Mucosa of descending colon (tissue), 3 donors: ENCODE measurements at regions not wholly inside any gene's neighbourhood (a gene's known extent, or its start where the extent isn't known, plus 50 kb on each side); places are given as distances from the start of the nearest gene placed in this dataset.

Experiments used
- ATAC-seq: fragments of 200-7000 bp; cut with Tn5 transposase; one replicate; pipeline ENCODE4 v1.9.1; 2020; ENCODE audit warnings: mild to moderate bottlenecking, moderate library complexity
- DNase-seq, 3 donors: peaks; one replicate each; pipeline ENCODE4 v3.0.0-alpha.2; 2020
- H3K36me3 ChIP-seq: fragments of 200-600 bp; one replicate; pipeline ENCODE4 v1.8.0; 2021; ENCODE audit warnings: low read depth, mild to moderate bottlenecking
- H3K4me1 ChIP-seq: fragments of 200-600 bp; one replicate; pipeline ENCODE4 v1.8.0; 2021; ENCODE audit warnings: low read depth, mild to moderate bottlenecking
- H3K4me3 ChIP-seq: fragments of 200-600 bp; one replicate; pipeline ENCODE4 v1.8.0; 2021; ENCODE audit warnings: mild to moderate bottlenecking
- H3K9me3 ChIP-seq: fragments of 200-600 bp; one replicate; pipeline ENCODE4 v1.8.0; 2021; ENCODE audit warnings: mild to moderate bottlenecking
- intact Hi-C, 2 donors: fragments of 100-400 bp; cut with DNase I in 1 of 2; cut with micrococcal nuclease in 1 of 2; formaldehyde crosslinking; loops; one replicate each; pipeline versions ENCODE4 v1.11.0 to v1.11.1; 2022; cut with DNase I, micrococcal nuclease
- TF ChIP-seq, protein P1 (sequence below): fragments of 200-600 bp; IDR thresholded peaks from one replicate; pipeline ENCODE4 v1.8.0; 2022; ENCODE audit warnings: antibody characterized with exemption, mild to moderate bottlenecking
- donor health status: DM: no; HTN: no; CAD: no; lungs with moderate emphysema.
- donor health status: DM: no; HTN: no; CAD: no.
- donor health status: DM: no; HTN: yes; CAD: no.

- no peak for DNase-seq
- Histone ChIP-seq H3K4me1 (no peaks in the 10 kb centered on the region), H3K9me3 (no peaks in the 10 kb centered on the region), H3K4me3 (no peak overlapping the region), H3K36me3 (no peaks in the 10 kb centered on the region)
- no peak for ATAC-seq
- intact Hi-C loops, result no loop called here
- TF ChIP-seq, protein P1, sequence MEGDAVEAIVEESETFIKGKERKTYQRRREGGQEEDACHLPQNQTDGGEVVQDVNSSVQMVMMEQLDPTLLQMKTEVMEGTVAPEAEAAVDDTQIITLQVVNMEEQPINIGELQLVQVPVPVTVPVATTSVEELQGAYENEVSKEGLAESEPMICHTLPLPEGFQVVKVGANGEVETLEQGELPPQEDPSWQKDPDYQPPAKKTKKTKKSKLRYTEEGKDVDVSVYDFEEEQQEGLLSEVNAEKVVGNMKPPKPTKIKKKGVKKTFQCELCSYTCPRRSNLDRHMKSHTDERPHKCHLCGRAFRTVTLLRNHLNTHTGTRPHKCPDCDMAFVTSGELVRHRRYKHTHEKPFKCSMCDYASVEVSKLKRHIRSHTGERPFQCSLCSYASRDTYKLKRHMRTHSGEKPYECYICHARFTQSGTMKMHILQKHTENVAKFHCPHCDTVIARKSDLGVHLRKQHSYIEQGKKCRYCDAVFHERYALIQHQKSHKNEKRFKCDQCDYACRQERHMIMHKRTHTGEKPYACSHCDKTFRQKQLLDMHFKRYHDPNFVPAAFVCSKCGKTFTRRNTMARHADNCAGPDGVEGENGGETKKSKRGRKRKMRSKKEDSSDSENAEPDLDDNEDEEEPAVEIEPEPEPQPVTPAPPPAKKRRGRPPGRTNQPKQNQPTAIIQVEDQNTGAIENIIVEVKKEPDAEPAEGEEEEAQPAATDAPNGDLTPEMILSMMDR, result no peak
Measured at GRCh38 chr11:15670520-15671070, 555.9 kb downstream of the INSC start.

DNA sequence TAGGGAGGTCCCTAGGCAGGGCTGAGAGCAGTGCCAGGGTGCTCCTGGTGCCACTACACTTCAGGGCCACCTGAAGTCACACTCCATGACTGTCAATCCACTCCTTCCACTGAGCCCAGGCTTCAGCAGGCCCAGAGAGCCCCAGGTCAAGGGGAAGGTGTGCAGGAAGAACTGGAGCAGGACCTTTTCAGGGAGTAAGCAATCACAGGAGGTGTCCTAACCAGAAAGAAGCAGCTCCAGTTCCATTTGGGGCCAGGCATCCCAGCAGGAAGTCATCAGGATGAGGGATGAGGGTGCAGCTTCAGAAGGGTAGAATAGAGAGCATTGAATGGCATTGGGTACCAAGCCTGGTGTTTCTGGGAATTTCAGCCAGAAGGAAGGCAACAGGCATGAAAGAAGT is 556.5 kb downstream of the INSC start:
- no peak for DNase-seq
- no peak for ATAC-seq
- TF ChIP-seq, protein P1, result no peak
- intact Hi-C loops, result no loop called here
- no peaks in the 10 kb centered on the region for H3K9me3 ChIP-seq
- no peaks in the 10 kb centered on the region for H3K36me3 ChIP-seq
- no peaks in the 10 kb centered on the region for H3K4me1 ChIP-seq
- no peak overlapping the region for H3K4me3 ChIP-seq

DNA sequence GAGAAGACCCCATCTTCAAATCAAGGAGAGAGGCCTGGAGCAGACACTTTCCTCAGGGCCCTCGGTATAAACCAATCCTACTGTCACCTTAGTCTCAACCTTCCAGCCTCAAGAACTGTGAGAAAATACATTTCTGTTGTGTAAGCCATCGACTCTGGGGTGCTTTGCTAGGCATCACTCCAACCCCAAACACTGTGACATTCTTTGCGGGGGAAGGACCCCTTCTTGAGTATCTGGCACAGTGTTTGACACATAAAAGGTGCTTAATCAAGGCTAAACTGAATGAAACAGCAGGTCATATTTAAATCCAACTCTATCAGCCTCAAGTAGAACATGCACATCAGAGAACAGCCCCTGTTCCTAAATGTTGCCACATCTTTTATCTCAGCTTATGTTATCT is 558.1 kb downstream of the INSC start:
- no peak overlapping the region for H3K4me3 ChIP-seq
- no peaks in the 10 kb centered on the region for H3K36me3 ChIP-seq
- TF ChIP-seq, protein P1, result no peak
- DNase-seq, result no peak
- peaks cover 1% of the 10 kb centered on the region for H3K9me3 ChIP-seq
- intact Hi-C loops, result no loop called here
- no peaks in the 10 kb centered on the region for H3K4me1 ChIP-seq
- no peak for ATAC-seq

- no peak overlapping the region for H3K4me3 ChIP-seq
- intact Hi-C loops, result no loop called here
- no peak for DNase-seq
- H3K4me1 ChIP-seq, result no peaks in the 10 kb centered on the region
- TF ChIP-seq, protein P1, result no peak
- no peaks in the 10 kb centered on the region for H3K36me3 ChIP-seq
- H3K9me3 ChIP-seq, result peaks cover 3% of the 10 kb centered on the region
- ATAC-seq, result no peak
Measured at GRCh38 chr11:15673408-15673831, 558.7 kb downstream of the INSC start.

DNA sequence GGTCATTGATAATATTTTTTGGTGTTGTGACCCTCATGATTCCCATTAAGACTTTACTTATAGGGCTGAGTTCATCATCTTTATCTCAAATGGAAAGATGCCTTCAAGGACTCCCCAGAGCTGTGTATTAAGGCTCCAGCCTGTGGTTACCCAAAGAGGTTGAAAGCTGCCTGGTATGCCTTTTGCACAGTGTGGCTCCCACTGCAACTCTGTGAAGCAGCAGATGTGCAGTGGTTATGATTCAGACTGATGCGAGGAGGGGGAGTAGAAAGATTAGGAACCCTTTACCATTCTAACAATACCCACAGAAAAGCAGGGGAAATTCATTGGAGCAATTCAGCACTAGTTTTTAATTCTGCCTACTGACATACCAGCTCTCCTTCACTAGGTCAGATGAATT is 560.0 kb downstream of the INSC start:
- no peak for DNase-seq
- Histone ChIP-seq H3K9me3 (peaks cover 3% of the 10 kb centered on the region), H3K4me3 (no peak overlapping the region), H3K36me3 (no peaks in the 10 kb centered on the region), H3K4me1 (no peaks in the 10 kb centered on the region)
- TF ChIP-seq, protein P1, result no peak
- intact Hi-C loops, result no loop called here
- no peak for ATAC-seq

DNA sequence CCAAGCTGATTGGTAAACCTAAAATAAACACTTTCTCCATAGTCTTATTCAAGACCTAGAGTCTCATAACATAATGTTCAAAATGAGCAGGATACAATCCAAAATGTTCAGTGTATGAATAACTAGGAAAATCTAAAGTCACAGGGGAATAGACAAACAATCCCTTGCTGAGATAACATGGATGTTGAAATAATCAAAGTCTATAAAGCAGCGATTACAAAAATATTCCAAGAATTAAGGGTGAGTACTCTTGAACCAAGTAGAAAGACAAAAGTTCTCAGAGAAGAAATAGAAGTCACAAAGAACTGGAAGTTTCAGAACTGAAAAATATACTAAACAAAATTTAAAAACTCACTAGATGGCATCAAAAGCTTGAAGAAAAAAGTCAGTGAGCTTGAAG is 561.0 kb downstream of the INSC start:
- TF ChIP-seq, protein P1, result no peak
- peaks cover 3% of the 10 kb centered on the region for H3K9me3 ChIP-seq

More for the DNA sequence above, 561.0 kb downstream of the INSC start:
- ATAC-seq, result no peak
- H3K36me3 ChIP-seq, result no peaks in the 10 kb centered on the region
- DNase-seq, result no peak
- no peaks in the 10 kb centered on the region for H3K4me1 ChIP-seq
- intact Hi-C loops, result no loop called here
- H3K4me3 ChIP-seq, result no peak overlapping the region
